HL-60 (cell line): ENCODE measurements at regions not wholly inside any gene's neighbourhood (a gene's known extent, or its start where the extent isn't known, plus 50 kb on each side); places are given as distances from the start of the nearest gene placed in this dataset.

Source experiments
- POLR2AphosphoS5 ChIP-seq: IDR thresholded peaks from 2 replicates; pipeline ENCODE4 v1.6.1; 2012; ENCODE audit warnings: low read depth
- TF ChIP-seq, protein P1 (sequence below): IDR thresholded peaks from one replicate; pipeline ENCODE4 v1.5.1; 2011; ENCODE audit warnings: low read length, control low read depth, inconsistent platforms; ENCODE audit not compliant: insufficient read depth

DNA sequence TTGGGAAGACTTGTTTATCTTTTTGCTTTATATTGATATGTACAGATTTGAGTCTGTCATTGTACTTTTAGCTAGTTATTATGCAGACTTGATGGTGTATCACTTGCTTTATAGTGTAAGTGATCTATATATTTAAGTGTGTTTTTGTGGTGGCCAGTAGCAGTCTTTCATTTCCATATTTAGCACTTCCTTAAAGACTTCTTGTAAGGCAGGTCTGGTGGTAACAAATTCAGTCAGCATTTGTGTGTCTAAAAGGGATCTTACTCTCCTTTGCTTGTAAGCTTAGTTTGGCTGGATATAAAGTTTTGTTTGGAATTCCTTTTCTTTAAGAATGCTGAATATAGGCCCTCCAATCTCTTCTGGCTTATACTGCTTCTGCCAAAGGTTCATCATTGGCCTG is 322.5 kb upstream of the EPHA6 start:
- TF ChIP-seq, protein P1, sequence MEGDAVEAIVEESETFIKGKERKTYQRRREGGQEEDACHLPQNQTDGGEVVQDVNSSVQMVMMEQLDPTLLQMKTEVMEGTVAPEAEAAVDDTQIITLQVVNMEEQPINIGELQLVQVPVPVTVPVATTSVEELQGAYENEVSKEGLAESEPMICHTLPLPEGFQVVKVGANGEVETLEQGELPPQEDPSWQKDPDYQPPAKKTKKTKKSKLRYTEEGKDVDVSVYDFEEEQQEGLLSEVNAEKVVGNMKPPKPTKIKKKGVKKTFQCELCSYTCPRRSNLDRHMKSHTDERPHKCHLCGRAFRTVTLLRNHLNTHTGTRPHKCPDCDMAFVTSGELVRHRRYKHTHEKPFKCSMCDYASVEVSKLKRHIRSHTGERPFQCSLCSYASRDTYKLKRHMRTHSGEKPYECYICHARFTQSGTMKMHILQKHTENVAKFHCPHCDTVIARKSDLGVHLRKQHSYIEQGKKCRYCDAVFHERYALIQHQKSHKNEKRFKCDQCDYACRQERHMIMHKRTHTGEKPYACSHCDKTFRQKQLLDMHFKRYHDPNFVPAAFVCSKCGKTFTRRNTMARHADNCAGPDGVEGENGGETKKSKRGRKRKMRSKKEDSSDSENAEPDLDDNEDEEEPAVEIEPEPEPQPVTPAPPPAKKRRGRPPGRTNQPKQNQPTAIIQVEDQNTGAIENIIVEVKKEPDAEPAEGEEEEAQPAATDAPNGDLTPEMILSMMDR: no peak
- no peak for TF ChIP-seq POLR2AphosphoS5
